ENCODE measurements at regions not wholly inside any gene's neighbourhood (a gene's known extent, or its start where the extent isn't known, plus 50 kb on each side); places are given as distances from the start of the nearest gene placed in this dataset.

GRCh38 chr10:111175787-111176186 lies 99.0 kb downstream of the ADRA2A start:
- DNase-seq (ENCODE audit: low read depth in 1 of 2, low spot score in 1 of 2) (no peak), FAIRE-seq (no peak), ATAC-seq (no peak)
- ChIA-PET CTCF (no interaction called here), POLR2A (no interaction called here)
- Histone ChIP-seq H3K4me2 (no peak overlapping the region), H3K27ac (no peak overlapping the region), H3K9me3 (no peaks in the 10 kb centered on the region), H3K4me3 (no peak overlapping the region), H3K4me1 (no peaks in the 10 kb centered on the region)
- WGBS (ENCODE audit: missing lambda C conversion rate) = 3% methylated on average over 3 of the region's 3 CpGs
- TF ChIP-seq RAD21 (conservative IDR thresholded peaks at IDR 0.05 in 1 of 2, IDR thresholded peaks at IDR 0.05 in 1 of 2) = no peak
- no peak for TF ChIP-seq MYC (IDR thresholded peaks at IDR 0.05; ENCODE audit: borderline replicate concordance, low read length)
- no peak for TF ChIP-seq MAFK (IDR thresholded peaks at IDR 0.05; ENCODE audit: partially characterized antibody)

GRCh38 chr10:111177379-111177778 lies 100.5 kb downstream of the ADRA2A start:
- ATAC-seq (no peak), DNase-seq (ENCODE audit: low read depth in 1 of 2, low spot score in 1 of 2) (no peak), FAIRE-seq (no peak)
- WGBS (ENCODE audit: missing lambda C conversion rate) = 5% methylated on average over 2 of the region's 2 CpGs
- TF ChIP-seq BHLHE40 (IDR thresholded peaks at IDR 0.05; ENCODE audit: low read depth, low read length) (no peak), POLR2AphosphoS2 (conservative IDR thresholded peaks at IDR 0.05; ENCODE audit: low read length) (no peak), CBX2 (IDR thresholded peaks at IDR 0.05; ENCODE audit: borderline replicate concordance, low read depth) (no peak), MAX (IDR thresholded peaks at IDR 0.05) (no peak), ZSCAN20 (CRISPR knock-in tag; IDR thresholded peaks at IDR 0.05) (no peak), FOSB (CRISPR knock-in tag; IDR thresholded peaks at IDR 0.05) (no peak), RFX5 (IDR thresholded peaks at IDR 0.05) (no peak), ELK1 (IDR thresholded peaks at IDR 0.05; ENCODE audit: low read depth, low read length) (no peak), ZFP36 (IDR thresholded peaks at IDR 0.05; ENCODE audit: borderline replicate concordance, partially characterized antibody) (no peak), RNF2 (IDR thresholded peaks at IDR 0.05; ENCODE audit: borderline replicate concordance, low read depth) (no peak), MYC (IDR thresholded peaks at IDR 0.05; ENCODE audit: borderline replicate concordance, low read length) (no peak), ESRRA (IDR thresholded peaks at IDR 0.05; ENCODE audit: borderline replicate concordance, low read length) (no peak), GATA3 (IDR thresholded peaks at IDR 0.05; ENCODE audit: borderline replicate concordance) (no peak)
- ChIA-PET POLR2A (no interaction called here), CTCF (interaction anchor here (1.1 kb wide), 1 partner anchor 23 kb away, joined by 3 read pairs; no protein-coding TSS in a partner anchor)
- H3K4me2 ChIP-seq = no peak overlapping the region
- no peaks in the 10 kb centered on the region for H3K9me3 ChIP-seq
- H3K27ac ChIP-seq = no peak overlapping the region
- H3K4me3 ChIP-seq = no peak overlapping the region
- H3K4me1 ChIP-seq = no peaks in the 10 kb centered on the region

- 3% methylated on average over 2 of the region's 2 CpGs for WGBS (ENCODE audit: missing lambda C conversion rate)
- CTCF ChIA-PET = no interaction called here
Observed at GRCh38 chr10:111179514-111179913, 102.7 kb downstream of the ADRA2A start.

More at GRCh38 chr10:111179514-111179913, 102.7 kb downstream of the ADRA2A start:
- POLR2A ChIA-PET = no interaction called here
- Histone ChIP-seq H3K9me3 (no peaks in the 10 kb centered on the region), H3K27ac (no peak overlapping the region), H3K4me3 (no peak overlapping the region), H3K4me2 (no peak overlapping the region), H3K4me1 (no peaks in the 10 kb centered on the region)
- FAIRE-seq = no peak
- no peak for DNase-seq (ENCODE audit: low read depth in 1 of 2, low spot score in 1 of 2)
- TF ChIP-seq SMC3 (IDR thresholded peaks at IDR 0.05) (no peak), HES2 (IDR thresholded peaks at IDR 0.05) (no peak), POLR2A (IDR thresholded peaks at IDR 0.05; ENCODE audit: low read length) (no peak), RAD21 (conservative IDR thresholded peaks at IDR 0.05 in 1 of 2, IDR thresholded peaks at IDR 0.05 in 1 of 2) (no peak), EP300 (IDR thresholded peaks at IDR 0.05) (no peak), CBX2 (IDR thresholded peaks at IDR 0.05; ENCODE audit: borderline replicate concordance, low read depth) (no peak), RCOR1 (IDR thresholded peaks at IDR 0.05; ENCODE audit: low read depth, low read length) (no peak), BCL3 (IDR thresholded peaks at IDR 0.05) (no peak), EHMT2 (IDR thresholded peaks at IDR 0.05; ENCODE audit: low read depth) (no peak), ESRRA (IDR thresholded peaks at IDR 0.05; ENCODE audit: borderline replicate concordance, low read length) (no peak), HOXB13 (CRISPR knock-in tag; IDR thresholded peaks at IDR 0.05; ENCODE audit: low read depth) (no peak), TFCP2L1 (CRISPR knock-in tag; IDR thresholded peaks at IDR 0.05) (no peak), FOSB (CRISPR knock-in tag; IDR thresholded peaks at IDR 0.05) (no peak)
- no peak for ATAC-seq
